GM18502 (cell line): ENCODE measurements at regions not wholly inside any gene's neighbourhood (a gene's known extent, or its start where the extent isn't known, plus 50 kb on each side); places are given as distances from the start of the nearest gene placed in this dataset.

Experiments
- ATAC-seq: cut with Tn5 transposase; IDR thresholded peaks from one replicate; pipeline ENCODE4 v1.9.1; 2021; ENCODE audit warnings: mild to moderate bottlenecking; ENCODE audit not compliant: unreplicated experiment, poor library complexity

DNA sequence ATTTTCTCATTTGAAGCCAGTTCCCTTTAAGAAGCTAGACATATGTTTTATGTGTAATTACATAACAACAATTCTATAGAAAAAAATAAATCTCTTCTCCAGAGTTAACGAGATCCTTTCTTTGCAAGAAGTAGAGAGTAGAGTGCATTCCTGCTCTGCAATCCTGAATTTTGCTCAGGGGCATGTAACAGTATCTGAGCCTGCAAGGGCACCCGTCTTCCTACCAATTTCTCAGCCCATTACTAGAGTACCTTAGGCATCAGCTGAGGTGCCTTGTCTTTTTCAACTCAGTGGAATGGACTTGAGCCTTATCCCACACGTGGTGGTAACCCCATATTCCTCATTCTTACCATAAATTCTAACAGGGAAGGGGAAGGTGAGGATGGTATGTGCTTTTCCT is 205.9 kb downstream of the IKZF2 start:
- ATAC-seq = no peak

DNA sequence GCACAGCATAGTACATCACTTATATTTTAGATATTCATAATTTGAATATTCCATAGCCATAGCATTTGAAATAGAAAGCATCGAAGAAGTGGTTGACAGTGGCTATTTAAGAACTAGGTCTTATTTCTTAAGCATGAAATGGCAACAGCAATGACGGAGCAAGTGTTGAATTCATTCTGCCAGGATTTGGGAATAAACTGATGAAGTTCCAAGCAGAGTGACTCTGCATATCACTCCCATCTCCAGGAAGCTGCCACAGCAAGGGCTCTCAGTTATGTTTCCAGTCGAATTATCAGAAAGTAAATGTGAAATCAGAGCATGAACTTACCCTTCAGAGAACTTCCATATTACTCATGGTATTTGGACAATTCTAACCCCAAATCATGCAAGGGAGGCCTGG is 208.1 kb downstream of the IKZF2 start:
- ATAC-seq = no peak

DNA sequence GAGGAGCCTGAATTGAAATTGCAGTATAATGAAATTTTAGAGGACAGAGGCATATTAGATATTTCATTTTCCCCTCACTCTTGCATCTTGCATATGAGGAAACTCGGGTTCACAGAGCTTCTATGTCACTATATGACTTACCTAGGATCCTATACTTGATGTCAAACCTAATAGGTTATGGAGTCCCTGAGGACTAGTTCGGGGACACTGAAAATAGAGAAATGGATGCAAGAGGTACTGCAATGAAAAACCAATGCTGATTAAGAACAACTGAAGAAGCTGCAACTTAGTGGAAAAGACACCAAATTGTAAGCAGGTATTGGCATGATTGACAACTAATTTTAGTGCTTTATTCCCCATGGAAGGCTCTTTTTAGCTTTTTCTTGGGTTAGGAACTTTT is 210.1 kb downstream of the IKZF2 start:
- no peak for ATAC-seq

DNA sequence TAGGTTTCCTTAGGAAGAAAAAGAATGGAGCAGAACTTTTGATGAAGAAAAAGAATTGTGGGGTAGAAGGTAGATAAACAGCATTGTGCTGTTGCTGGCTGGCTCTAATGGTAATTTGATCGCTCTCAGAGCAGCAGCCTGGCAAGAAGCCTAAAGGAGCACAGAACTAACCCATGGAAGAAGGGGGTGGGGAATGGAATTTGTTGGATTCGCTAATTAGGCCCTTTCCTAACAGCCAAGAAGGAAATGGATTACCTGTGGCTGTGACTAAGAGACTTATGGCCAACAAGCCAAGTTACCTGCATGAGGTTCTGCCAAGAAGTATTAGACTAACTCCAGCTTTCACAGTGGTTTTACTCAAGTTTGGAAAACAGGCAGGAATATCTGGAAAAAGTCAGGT is 210.6 kb downstream of the IKZF2 start:
- ATAC-seq = no peak

- no peak for ATAC-seq
Observed at GRCh38 chr2:212939777-212940531, 211.5 kb downstream of the IKZF2 start.

DNA sequence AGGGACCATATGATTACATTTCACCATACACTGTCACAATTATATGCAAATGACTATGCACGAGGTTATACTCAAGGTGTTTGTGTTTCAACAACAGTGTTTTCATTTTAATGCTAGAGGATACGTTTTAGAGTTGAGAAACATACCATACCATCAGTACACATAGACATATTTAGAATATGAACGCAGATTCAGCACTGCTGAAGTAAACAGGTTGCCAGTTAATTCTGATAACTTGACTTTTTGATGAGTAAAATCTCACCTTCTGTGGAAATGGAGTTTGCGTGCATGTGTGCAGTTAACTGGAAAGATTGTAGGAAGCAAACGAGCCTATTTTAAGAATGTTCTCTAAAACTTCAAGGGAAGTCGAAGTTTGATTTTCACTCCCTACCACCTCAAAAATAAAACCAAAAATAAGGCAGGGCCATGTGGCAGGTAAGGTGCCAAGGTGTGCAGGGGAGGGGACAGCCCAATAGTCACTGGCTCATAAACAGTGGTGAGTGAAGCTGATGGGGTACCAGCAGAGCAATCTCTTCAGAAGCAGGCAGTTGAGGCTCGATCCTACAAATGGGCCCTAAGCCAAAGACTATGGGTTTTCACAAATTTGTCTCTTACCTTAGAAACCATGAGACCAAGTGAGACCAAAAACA is 213.1 kb downstream of the IKZF2 start:
- no peak for ATAC-seq

DNA sequence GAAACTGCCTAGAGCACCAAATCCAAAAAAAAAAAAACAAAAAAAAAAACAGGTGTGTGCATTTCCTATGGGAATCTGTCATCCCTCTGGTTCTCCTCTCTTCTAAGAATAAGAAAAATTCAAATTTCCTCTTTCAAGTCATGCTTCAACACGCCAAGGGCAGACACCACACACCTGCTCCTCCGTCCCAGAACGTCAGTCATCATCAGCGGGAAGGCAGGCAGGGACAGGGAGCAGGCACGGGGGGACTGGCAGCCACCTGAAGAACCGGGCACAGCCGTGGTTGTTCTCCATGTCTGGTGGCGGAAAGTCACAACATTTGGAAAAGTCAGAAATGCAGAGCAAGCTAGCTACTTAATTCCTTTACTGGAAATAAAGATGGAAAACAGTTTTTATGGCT is 214.8 kb downstream of the IKZF2 start:
- ATAC-seq = no peak

DNA sequence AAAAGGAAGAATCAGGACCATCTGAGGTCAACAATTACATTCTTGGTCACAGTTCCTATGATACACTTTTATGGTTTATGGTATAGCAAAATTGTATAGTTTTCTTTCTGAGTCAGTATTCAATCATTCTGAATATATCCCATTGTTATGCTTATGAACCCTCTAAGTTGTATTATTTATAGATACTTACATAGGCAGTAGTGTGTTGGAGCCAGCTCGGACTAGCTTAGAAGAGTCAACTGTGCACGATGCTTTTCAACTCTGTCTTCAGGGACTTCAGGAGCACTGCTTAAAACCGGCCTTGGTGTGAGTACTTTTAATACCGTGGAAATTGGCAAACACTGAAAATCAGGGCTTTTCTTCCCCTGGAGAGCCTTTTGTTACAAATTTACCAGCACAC is 215.7 kb downstream of the IKZF2 start:
- no peak for ATAC-seq

GRCh38 chr2:212931271-212931670 is 220.1 kb downstream of the IKZF2 start:
- no peak for ATAC-seq

- ATAC-seq = no peak
Observed at GRCh38 chr2:212930556-212931260, 220.7 kb downstream of the IKZF2 start.

- no peak for ATAC-seq
Observed at GRCh38 chr2:212929971-212930370, 221.4 kb downstream of the IKZF2 start.

GRCh38 chr2:212929116-212929515 is 222.3 kb downstream of the IKZF2 start:
- peak; percentile 57 for ATAC-seq

DNA sequence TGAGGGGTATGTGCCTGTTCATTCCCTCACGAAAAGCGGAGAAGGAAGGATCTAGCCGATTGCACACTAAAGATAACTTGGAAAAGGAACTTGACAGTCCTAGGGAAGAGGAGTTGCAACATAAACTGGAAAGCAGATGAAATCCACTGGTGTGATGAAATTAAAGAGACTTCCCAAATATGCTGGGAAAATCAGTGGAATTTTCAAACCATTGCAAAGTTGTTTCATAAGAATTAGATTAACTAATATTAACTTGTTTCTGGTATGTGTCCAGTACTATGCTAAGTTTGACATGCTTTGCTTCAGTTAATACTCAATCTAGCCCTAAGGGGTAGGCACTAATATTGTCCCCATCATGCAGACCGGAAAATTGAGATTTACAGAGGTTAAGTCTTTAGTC is 222.7 kb downstream of the IKZF2 start:
- no peak for ATAC-seq

GRCh38 chr2:212926940-212927339 is 224.5 kb downstream of the IKZF2 start:
- no peak for ATAC-seq

- ATAC-seq = no peak
Observed at GRCh38 chr2:212923393-212923792, 228.0 kb downstream of the IKZF2 start.

DNA sequence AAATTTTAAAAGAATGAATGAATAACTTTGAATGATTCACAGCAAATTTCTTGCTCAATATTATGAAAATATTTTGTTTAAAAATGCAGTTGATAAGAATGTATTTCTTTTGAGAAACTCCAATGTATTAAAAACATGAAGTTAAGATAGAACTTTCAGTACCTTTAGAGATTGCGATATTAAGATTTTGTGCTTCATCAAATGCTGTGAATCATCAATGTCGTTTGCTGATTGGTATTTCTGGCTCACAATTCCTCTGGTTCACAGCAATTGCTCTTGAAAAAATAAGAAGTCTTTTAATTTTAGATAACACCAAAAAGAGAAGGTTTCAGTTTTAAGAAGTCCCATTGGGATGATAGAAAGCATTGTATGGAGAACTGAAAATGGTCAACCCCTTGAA is 228.7 kb downstream of the IKZF2 start:
- no peak for ATAC-seq

DNA sequence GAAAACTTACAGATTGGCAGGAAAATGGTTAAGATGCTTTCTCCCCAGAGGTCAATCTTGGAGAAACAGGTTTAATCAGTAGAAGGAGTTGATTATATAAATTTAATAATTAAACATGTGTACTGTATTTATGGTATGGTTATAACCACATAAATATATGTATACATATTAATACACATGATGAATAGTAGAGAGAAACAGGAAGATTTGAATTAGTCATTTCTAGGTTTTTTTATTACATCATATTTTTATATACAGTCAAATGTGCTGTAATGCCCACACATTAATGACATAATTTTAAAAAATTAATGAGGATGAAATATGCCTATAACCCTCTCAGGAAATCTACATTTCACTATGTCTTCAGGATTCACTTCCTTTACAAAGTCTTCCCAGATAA is 229.7 kb downstream of the IKZF2 start:
- no peak for ATAC-seq

DNA sequence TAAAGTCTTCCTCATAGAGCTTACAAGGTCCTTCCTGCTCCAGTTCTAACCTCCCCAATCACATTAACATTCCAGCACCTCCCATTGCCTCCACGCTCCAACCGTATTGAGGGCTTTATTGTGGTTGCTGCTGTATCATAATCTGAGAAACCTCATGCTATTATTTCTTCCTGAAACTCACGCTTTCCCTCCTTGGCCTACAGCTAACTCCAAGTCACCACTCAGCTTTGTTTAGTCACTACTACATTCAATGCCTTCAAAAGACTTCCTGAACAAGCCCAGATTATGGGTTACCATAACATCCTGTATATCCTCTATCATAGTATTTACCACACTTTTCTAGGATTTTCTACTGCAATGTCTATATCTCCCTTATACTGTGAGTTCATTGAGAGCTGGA is 230.4 kb downstream of the IKZF2 start:
- ATAC-seq = no peak

DNA sequence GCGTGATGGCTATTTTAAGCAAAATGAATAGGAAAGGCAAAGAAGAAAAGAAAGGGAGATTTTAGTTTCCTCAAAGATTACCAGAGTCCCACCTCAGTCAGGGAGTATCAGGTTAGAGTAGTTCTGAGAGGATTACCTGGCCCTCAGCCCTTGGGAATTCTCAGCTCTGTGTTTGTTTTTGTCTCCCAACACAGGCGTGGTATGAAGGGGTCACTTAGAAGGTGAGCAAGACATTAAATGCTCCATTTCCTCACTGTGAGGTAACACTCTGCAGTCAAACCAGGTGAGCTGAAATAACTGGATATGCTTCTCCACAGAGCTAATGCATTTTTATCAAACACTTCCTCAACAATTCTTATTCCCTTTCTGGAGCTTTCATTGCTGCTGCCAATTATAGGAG is 232.2 kb downstream of the IKZF2 start:
- no peak for ATAC-seq

DNA sequence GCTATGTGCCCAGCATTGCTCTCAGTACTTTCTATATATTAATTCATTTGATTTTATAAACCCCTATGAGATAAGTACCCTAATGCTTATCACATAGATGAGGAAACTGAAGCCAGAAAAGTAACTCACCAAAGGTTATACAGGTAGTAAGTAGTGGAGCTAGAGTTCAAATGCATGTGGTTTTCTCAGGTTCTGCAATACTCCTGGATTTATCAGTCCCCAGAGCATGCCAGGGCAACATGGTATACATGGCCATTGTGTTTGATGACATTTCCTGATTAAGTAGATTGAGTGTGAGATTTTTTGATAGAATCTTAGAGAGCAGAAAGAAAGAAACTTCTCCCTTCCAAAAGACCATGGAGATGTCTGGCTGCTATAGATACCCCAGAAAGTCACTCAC is 233.1 kb downstream of the IKZF2 start:
- no peak for ATAC-seq

GRCh38 chr2:212915121-212915782 is 236.2 kb downstream of the IKZF2 start:
- peak; percentile 73 for ATAC-seq
